NCI-H2196 (cell line): ENCODE measurements at regions not wholly inside any gene's neighbourhood (a gene's known extent, or its start where the extent isn't known, plus 50 kb on each side); places are given as distances from the start of the nearest gene placed in this dataset.
A peak's percentile ranks its signal among the peaks of the same experiment; 100 is the strongest.

Experiments used
- DNase-seq: peaks from one replicate; lab custom pipeline; 2025; ENCODE audit not compliant: unreplicated experiment; lab: John Stamatoyannopoulos, UW

GRCh38 chr6:146865756-146866379 is 267.1 kb downstream of the ADGB start:
- no peak for DNase-seq

- no peak for DNase-seq
Measured at GRCh38 chr6:146866731-146867414, 268.1 kb downstream of the ADGB start.

- peak; percentile 22 for DNase-seq
Measured at GRCh38 chr6:146868671-146869209, 270.0 kb downstream of the ADGB start.

GRCh38 chr6:146870760-146871159 is 272.0 kb downstream of the ADGB start:
- DNase-seq, result no peak

- DNase-seq, result peak; percentile 24
Measured at GRCh38 chr6:146871611-146872425, 273.0 kb downstream of the ADGB start.

GRCh38 chr6:146872426-146872785 is 273.6 kb downstream of the ADGB start:
- no peak for DNase-seq

- no peak for DNase-seq
Measured at GRCh38 chr6:146874278-146875018, 275.7 kb downstream of the ADGB start.

GRCh38 chr6:146875927-146876270 is 277.1 kb downstream of the ADGB start:
- no peak for DNase-seq

- DNase-seq, result no peak
Measured at GRCh38 chr6:146876271-146877151, 277.7 kb downstream of the ADGB start.

GRCh38 chr6:146878168-146878951 is 279.6 kb downstream of the ADGB start:
- no peak for DNase-seq

- no peak for DNase-seq
Measured at GRCh38 chr6:146878952-146879340, 280.2 kb downstream of the ADGB start.

- no peak for DNase-seq
Measured at GRCh38 chr6:146879406-146880117, 280.8 kb downstream of the ADGB start.

- no peak for DNase-seq
Measured at GRCh38 chr6:146881228-146882181, 282.7 kb downstream of the ADGB start.

- no peak for DNase-seq
Measured at GRCh38 chr6:146883640-146884531, 285.1 kb downstream of the ADGB start.

- no peak for DNase-seq
Measured at GRCh38 chr6:146884728-146885127, 286.0 kb downstream of the ADGB start.

- DNase-seq, result no peak
Measured at GRCh38 chr6:146885708-146886457, 287.1 kb downstream of the ADGB start.
